ENCODE measurements at regions not wholly inside any gene's neighbourhood (a gene's known extent, or its start where the extent isn't known, plus 50 kb on each side); places are given as distances from the start of the nearest gene placed in this dataset.

GRCh38 chr5:153079396-153079795 lies 411.1 kb upstream of the GRIA1 start:
- no peaks in the 10 kb centered on the region for H3K4me1 ChIP-seq
- H3K9me3 ChIP-seq: no peaks in the 10 kb centered on the region
- FAIRE-seq: no peak
- 2% methylated on average over 5 of the region's 5 CpGs for WGBS (ENCODE audit: missing lambda C conversion rate)
- ATAC-seq: no peak
- CTCF ChIA-PET: no interaction called here
- H3K4me3 ChIP-seq: no peak overlapping the region
- POLR2A ChIA-PET: no interaction called here
- TF ChIP-seq ZNF302 (CRISPR knock-in tag; IDR thresholded peaks at IDR 0.05) (no peak), USF2 (IDR thresholded peaks at IDR 0.05) (no peak), POLR2A (IDR thresholded peaks at IDR 0.05; ENCODE audit: low read length) (no peak), PHF8 (IDR thresholded peaks at IDR 0.05; ENCODE audit: borderline replicate concordance, low read depth) (no peak), REST (IDR thresholded peaks at IDR 0.05) (no peak), PBX3 (IDR thresholded peaks at IDR 0.05) (no peak)
- no peak for DNase-seq (ENCODE audit: low read depth in 1 of 2, low spot score in 1 of 2)
- H3K27ac ChIP-seq: no peak overlapping the region
- no peak overlapping the region for H3K4me2 ChIP-seq

- CTCF ChIA-PET: no interaction called here
Observed at GRCh38 chr5:153080940-153081339, 409.5 kb upstream of the GRIA1 start.

More at GRCh38 chr5:153080940-153081339, 409.5 kb upstream of the GRIA1 start:
- POLR2A ChIA-PET: no interaction called here
- 2% methylated on average over 6 of the region's 6 CpGs for WGBS (ENCODE audit: missing lambda C conversion rate)
- FAIRE-seq (no peak), ATAC-seq (no peak), DNase-seq (ENCODE audit: low read depth in 1 of 2, low spot score in 1 of 2) (no peak)
- Histone ChIP-seq H3K4me2 (no peak overlapping the region), H3K4me3 (no peak overlapping the region), H3K9me3 (no peaks in the 10 kb centered on the region), H3K27ac (no peak overlapping the region), H3K4me1 (no peaks in the 10 kb centered on the region)
- no peak for TF ChIP-seq KDM1A (IDR thresholded peaks at IDR 0.05; ENCODE audit: low read depth)
- TF ChIP-seq HOXB5 (CRISPR knock-in tag; IDR thresholded peaks at IDR 0.05): no peak
- TF ChIP-seq CBX8 (IDR thresholded peaks at IDR 0.05): no peak
- TF ChIP-seq GATA3 (IDR thresholded peaks at IDR 0.05; ENCODE audit: borderline replicate concordance): no peak
- no peak for TF ChIP-seq HOXB13 (CRISPR knock-in tag; IDR thresholded peaks at IDR 0.05; ENCODE audit: low read depth)
- TF ChIP-seq JUNB (IDR thresholded peaks at IDR 0.05): no peak
- no peak for TF ChIP-seq CHD4 (IDR thresholded peaks at IDR 0.05; ENCODE audit: borderline replicate concordance)
- TF ChIP-seq NFE2L2 (conservative IDR thresholded peaks at IDR 0.05; ENCODE audit: low read length): no peak
- TF ChIP-seq PBX3 (IDR thresholded peaks at IDR 0.05): no peak
- no peak for TF ChIP-seq KDM5A (IDR thresholded peaks at IDR 0.05)
- no peak for TF ChIP-seq SMC3 (IDR thresholded peaks at IDR 0.05)
- TF ChIP-seq MAZ (IDR thresholded peaks at IDR 0.05; ENCODE audit: borderline replicate concordance, low read depth, low read length): no peak
- no peak for TF ChIP-seq ZSCAN20 (CRISPR knock-in tag; IDR thresholded peaks at IDR 0.05)
- TF ChIP-seq FOSB (CRISPR knock-in tag; IDR thresholded peaks at IDR 0.05): no peak
- no peak for TF ChIP-seq HES2 (IDR thresholded peaks at IDR 0.05)
- TF ChIP-seq CHD2 (IDR thresholded peaks at IDR 0.05; ENCODE audit: low read length, partially characterized antibody): no peak
- TF ChIP-seq USF2 (IDR thresholded peaks at IDR 0.05): no peak
- no peak for TF ChIP-seq BCL3 (IDR thresholded peaks at IDR 0.05)
